ENCODE measurements at regions not wholly inside any gene's neighbourhood (a gene's known extent, or its start where the extent isn't known, plus 50 kb on each side); places are given as distances from the start of the nearest gene placed in this dataset.

GRCh38 chr9:78566521-78566920 is 269.6 kb downstream of the PSAT1 start:
- TF ChIP-seq POLR2A (IDR thresholded peaks at IDR 0.05) (no peak), CTCF (IDR thresholded peaks at IDR 0.05) (no peak), POLR2AphosphoS5 (IDR thresholded peaks at IDR 0.05) (no peak), EP300 (IDR thresholded peaks at IDR 0.05) (no peak)
